Mucosa of stomach (tissue), 1 donor: ENCODE measurements at regions not wholly inside any gene's neighbourhood (a gene's known extent, or its start where the extent isn't known, plus 50 kb on each side); places are given as distances from the start of the nearest gene placed in this dataset.
"Not testable (repeated sequence)": the region's sequence is repeated elsewhere in the genome, so short reads cannot be mapped to it uniquely, and the experiment has no call there.

Source experiments
- H3K27me3 ChIP-seq: one replicate; pipeline ENCODE4 v1.7.0; 2013; ENCODE audit warnings: mild to moderate bottlenecking, low read length; ENCODE audit not compliant: control insufficient read depth, insufficient read depth
- H3K36me3 ChIP-seq: one replicate; pipeline ENCODE4 v1.7.0; 2013; ENCODE audit warnings: low read length; ENCODE audit not compliant: control insufficient read depth, insufficient read depth
- H3K4me1 ChIP-seq: one replicate; pipeline ENCODE4 v1.7.0; 2013; ENCODE audit warnings: mild to moderate bottlenecking, low read length; ENCODE audit not compliant: control insufficient read depth, insufficient read depth
- H3K4me3 ChIP-seq: one replicate; pipeline ENCODE4 v1.7.0; 2013; ENCODE audit warnings: low read length
- H3K9ac ChIP-seq: one replicate; pipeline ENCODE4 v1.7.0; 2013; ENCODE audit warnings: mild to moderate bottlenecking, low read length, moderate library complexity
- H3K9me3 ChIP-seq: one replicate; pipeline ENCODE4 v1.7.0; 2013; ENCODE audit warnings: mild to moderate bottlenecking, low read length, moderate library complexity; ENCODE audit not compliant: control insufficient read depth
- donor health status: Pancreatic carcinoma.

GRCh38 chr2:144912206-144912605 lies 392.3 kb upstream of the ZEB2 start:
- Histone ChIP-seq H3K4me3 (no peak overlapping the region), H3K4me1 (no peaks in the 10 kb centered on the region), H3K9ac (no peak overlapping the region), H3K9me3 (no peaks in the 10 kb centered on the region), H3K27me3 (no peaks in the 10 kb centered on the region), H3K36me3 (no peaks in the 10 kb centered on the region)

GRCh38 chr2:144905956-144906355 lies 386.0 kb upstream of the ZEB2 start:
- H3K9me3 ChIP-seq, result no peaks in the 10 kb centered on the region
- no peak overlapping the region for H3K4me3 ChIP-seq
- H3K4me1 ChIP-seq, result no peaks in the 10 kb centered on the region
- no peaks in the 10 kb centered on the region for H3K36me3 ChIP-seq
- H3K27me3 ChIP-seq, result no peaks in the 10 kb centered on the region
- no peak overlapping the region for H3K9ac ChIP-seq

- Histone ChIP-seq H3K36me3 (no peaks in the 10 kb centered on the region), H3K9me3 (no peaks in the 10 kb centered on the region), H3K4me3 (no peak overlapping the region), H3K4me1 (no peaks in the 10 kb centered on the region), H3K27me3 (no peaks in the 10 kb centered on the region), H3K9ac (no peak overlapping the region)
These were observed 384.7 kb upstream of the ZEB2 start for GRCh38 chr2:144904612-144905011.

GRCh38 chr2:144903045-144903444 lies 383.1 kb upstream of the ZEB2 start:
- H3K36me3 ChIP-seq, H3K4me1 ChIP-seq, H3K9ac ChIP-seq, H3K9me3 ChIP-seq, H3K27me3 ChIP-seq, H3K4me3 ChIP-seq: not testable (repeated sequence)

- not testable (repeated sequence) for H3K4me3 ChIP-seq, H3K36me3 ChIP-seq, H3K4me1 ChIP-seq, H3K27me3 ChIP-seq, H3K9ac ChIP-seq, H3K9me3 ChIP-seq
These were observed 381.5 kb upstream of the ZEB2 start for GRCh38 chr2:144901386-144901785.

- no peaks in the 10 kb centered on the region for H3K27me3 ChIP-seq
These were observed 376.4 kb upstream of the ZEB2 start for GRCh38 chr2:144896341-144896740.

GRCh38 chr2:144894612-144895599 lies 375.0 kb upstream of the ZEB2 start:
- Histone ChIP-seq H3K9ac (no peak overlapping the region), H3K36me3 (no peaks in the 10 kb centered on the region), H3K4me3 (no peak overlapping the region), H3K4me1 (no peaks in the 10 kb centered on the region), H3K27me3 (no peaks in the 10 kb centered on the region), H3K9me3 (no peaks in the 10 kb centered on the region)

More at GRCh38 chr2:144896341-144896740, 376.4 kb upstream of the ZEB2 start:
- Histone ChIP-seq H3K4me3 (no peak overlapping the region), H3K36me3 (no peaks in the 10 kb centered on the region), H3K9ac (no peak overlapping the region), H3K9me3 (no peaks in the 10 kb centered on the region), H3K4me1 (no peaks in the 10 kb centered on the region)

GRCh38 chr2:144893464-144893863 lies 373.5 kb upstream of the ZEB2 start:
- Histone ChIP-seq H3K36me3 (no peaks in the 10 kb centered on the region), H3K4me1 (no peaks in the 10 kb centered on the region), H3K9ac (no peak overlapping the region), H3K27me3 (no peaks in the 10 kb centered on the region), H3K9me3 (no peaks in the 10 kb centered on the region), H3K4me3 (no peak overlapping the region)

- H3K9me3 ChIP-seq, result no peaks in the 10 kb centered on the region
- H3K4me3 ChIP-seq, result no peak overlapping the region
- H3K27me3 ChIP-seq, result no peaks in the 10 kb centered on the region
- no peak overlapping the region for H3K9ac ChIP-seq
- no peaks in the 10 kb centered on the region for H3K4me1 ChIP-seq
- no peaks in the 10 kb centered on the region for H3K36me3 ChIP-seq
These were observed 370.9 kb upstream of the ZEB2 start for GRCh38 chr2:144890828-144891227.

- Histone ChIP-seq H3K27me3 (no peaks in the 10 kb centered on the region), H3K9ac (no peak overlapping the region), H3K36me3 (no peaks in the 10 kb centered on the region), H3K9me3 (no peaks in the 10 kb centered on the region), H3K4me1 (no peaks in the 10 kb centered on the region), H3K4me3 (no peak overlapping the region)
These were observed 369.4 kb upstream of the ZEB2 start for GRCh38 chr2:144889348-144889747.

GRCh38 chr2:144886862-144887261 lies 366.9 kb upstream of the ZEB2 start:
- no peaks in the 10 kb centered on the region for H3K36me3 ChIP-seq
- no peaks in the 10 kb centered on the region for H3K9me3 ChIP-seq
- H3K4me3 ChIP-seq, result no peak overlapping the region
- H3K9ac ChIP-seq, result no peak overlapping the region
- no peaks in the 10 kb centered on the region for H3K4me1 ChIP-seq
- H3K27me3 ChIP-seq, result no peaks in the 10 kb centered on the region

GRCh38 chr2:144877893-144878292 lies 358.0 kb upstream of the ZEB2 start:
- no peaks in the 10 kb centered on the region for H3K36me3 ChIP-seq
- no peaks in the 10 kb centered on the region for H3K9me3 ChIP-seq
- no peak overlapping the region for H3K9ac ChIP-seq
- H3K4me3 ChIP-seq, result no peak overlapping the region
- H3K4me1 ChIP-seq, result no peaks in the 10 kb centered on the region
- H3K27me3 ChIP-seq, result no peaks in the 10 kb centered on the region
